KBM-7 (cell line): ENCODE measurements at regions not wholly inside any gene's neighbourhood (a gene's known extent, or its start where the extent isn't known, plus 50 kb on each side); places are given as distances from the start of the nearest gene placed in this dataset.
"Not testable (repeated sequence)": the region's sequence is repeated elsewhere in the genome, so short reads cannot be mapped to it uniquely, and the experiment has no call there.

Experiments
- DNase-seq: peaks from one replicate; pipeline ENCODE4 v3.0.0-alpha.2; 2015
- in situ Hi-C: fragments of 300-500 bp; cut with MboI; formaldehyde crosslinking; loops from 2 replicates; pipeline ENCODE4 v1.14.3; 2020; ENCODE audit warnings: low sequenced_read_pairs, low pct_unique_long_range_greater_than_20kb, mixed read lengths

- in situ Hi-C loops = no loop called here
- DNase-seq = no peak
These were observed 911.0 kb upstream of the ZNF722 start for GRCh38 chr7:63087575-63088190.

DNA sequence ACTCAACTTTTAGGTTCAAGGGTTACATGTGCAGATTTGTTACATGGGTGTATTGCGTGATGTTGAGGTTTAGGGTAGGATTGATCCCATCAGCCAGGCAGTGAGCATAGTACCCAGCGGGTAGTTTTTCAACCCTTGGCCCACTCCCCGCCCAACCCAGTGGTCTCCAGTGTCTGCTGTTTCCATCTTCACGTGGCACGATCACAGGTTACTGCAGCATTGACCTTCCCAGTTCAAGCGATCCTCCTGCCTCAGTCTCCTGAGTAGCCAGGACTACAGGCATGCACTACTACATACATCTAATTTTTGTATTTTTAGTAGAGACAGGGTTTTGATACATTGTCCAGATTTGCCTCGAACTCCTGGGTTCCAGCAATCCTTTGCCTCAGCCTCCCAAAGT lies 905.7 kb upstream of the ZNF722 start:
- no peak for DNase-seq
- in situ Hi-C loops = no loop called here

DNA sequence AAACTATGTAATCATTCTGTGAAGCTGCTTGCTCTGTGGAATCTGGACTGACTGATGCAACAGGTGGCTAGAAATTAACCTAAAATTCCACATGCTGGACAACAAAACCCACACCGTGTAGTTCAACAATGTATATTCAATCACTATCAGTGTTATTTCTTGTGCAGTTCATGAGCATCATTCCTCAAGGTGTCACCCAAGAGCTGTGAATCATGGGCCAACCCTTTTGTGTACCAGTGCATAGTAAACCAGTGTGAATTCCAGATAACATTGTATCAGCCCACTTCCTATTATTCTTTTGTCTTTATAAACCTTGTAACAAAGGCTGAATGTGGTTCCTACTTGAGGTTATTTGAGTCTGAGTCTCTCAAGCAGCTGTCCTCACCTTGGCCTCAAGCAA lies 905.2 kb upstream of the ZNF722 start:
- in situ Hi-C loops = no loop called here
- peak; percentile 5 for DNase-seq

DNA sequence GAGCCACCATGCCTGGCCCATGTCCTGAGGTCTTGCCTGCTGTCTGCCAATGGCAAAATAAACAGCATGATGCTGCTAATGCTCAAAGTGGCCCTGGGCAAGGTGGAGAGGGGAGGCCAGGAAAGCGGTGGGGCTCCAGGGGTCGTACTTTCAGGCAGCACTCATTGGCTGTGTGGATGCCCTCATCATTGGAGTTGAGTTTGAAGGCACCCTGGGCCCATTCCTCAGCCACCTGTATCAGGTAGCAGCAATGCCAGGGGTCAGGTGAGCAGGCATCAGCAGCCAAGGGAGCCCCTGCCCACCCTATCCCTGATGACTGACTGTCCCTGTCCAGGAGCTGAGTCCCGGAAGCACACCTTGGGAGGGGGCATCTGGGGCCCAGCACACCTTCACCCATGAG lies 902.5 kb upstream of the ZNF722 start:
- in situ Hi-C loops = no loop called here
- no peak for DNase-seq

- in situ Hi-C loops = no loop called here
- DNase-seq = no peak
These were observed 894.0 kb upstream of the ZNF722 start for GRCh38 chr7:63104666-63105065.

DNA sequence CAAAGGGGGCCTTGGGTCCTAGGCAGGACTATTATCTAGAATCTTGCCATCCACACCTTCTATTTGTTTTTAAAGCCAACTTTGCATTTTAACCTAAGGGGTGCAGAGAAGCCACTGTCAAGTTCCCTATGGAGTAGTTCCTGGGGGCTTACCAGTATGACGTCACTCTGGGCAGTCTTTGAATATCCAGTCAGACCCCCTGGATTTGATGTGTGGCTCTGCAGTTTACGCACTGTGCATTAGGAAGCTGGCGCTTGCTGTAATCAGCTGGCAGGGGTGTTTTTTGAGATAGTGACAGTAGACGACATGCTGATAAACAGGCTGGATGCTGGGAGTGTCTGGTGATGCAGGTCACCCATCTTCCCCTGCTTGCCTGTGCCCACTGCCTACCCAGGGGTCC lies 892.7 kb upstream of the ZNF722 start:
- DNase-seq = no peak
- in situ Hi-C loops = no loop called here

- DNase-seq = no peak
- in situ Hi-C loops = no loop called here
These were observed 891.9 kb upstream of the ZNF722 start for GRCh38 chr7:63106506-63107388.

- in situ Hi-C loops, DNase-seq: not testable (repeated sequence)
These were observed 887.1 kb upstream of the ZNF722 start for GRCh38 chr7:63111511-63111910.

DNA sequence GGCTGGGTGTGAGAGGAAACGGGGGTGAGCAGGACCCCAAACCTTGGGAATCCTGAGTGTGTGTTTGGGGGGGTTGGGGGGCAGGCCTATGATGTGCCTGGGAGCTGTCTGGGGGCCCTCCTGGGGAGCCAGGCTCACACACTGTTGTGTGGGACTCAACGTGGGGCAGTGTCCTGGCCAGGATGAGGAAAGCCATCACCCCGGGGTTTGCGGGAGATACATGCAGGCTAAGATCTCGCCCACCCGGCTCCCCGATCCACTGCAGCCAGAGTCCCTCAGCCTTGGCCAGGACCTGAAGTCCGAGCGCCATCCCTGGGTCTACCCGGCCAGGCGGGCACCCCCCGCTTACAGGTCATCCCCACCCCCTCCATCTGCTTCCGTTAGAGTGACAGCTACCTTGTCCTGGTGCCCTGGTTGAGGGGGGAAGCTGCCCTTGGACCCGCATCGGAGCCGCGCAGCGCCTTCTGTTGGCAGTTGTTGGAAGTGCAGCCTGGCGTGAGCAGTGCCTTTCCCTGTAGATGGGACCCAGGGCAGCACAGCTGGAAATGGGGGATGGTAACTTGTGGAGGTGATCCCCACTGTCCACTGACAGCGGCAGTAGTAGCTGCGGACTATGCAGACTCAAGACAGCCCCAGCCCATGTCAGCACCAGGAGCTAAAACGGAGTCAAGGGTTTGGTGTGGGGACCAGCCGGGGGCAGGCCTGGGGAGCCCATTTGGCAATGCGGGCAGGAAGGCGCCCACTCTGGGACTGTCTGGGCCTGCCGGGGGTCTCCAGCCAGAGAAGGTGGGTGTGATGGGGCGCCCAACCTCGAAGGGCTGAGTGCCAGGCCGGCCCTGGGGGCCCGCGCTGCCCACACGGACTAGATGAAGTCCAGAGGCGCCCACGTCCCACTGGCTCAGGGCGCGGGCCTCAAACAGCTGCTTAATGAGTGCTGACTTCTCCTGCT lies 885.6 kb upstream of the ZNF722 start:
- in situ Hi-C loops = no loop called here
- DNase-seq = no peak

DNA sequence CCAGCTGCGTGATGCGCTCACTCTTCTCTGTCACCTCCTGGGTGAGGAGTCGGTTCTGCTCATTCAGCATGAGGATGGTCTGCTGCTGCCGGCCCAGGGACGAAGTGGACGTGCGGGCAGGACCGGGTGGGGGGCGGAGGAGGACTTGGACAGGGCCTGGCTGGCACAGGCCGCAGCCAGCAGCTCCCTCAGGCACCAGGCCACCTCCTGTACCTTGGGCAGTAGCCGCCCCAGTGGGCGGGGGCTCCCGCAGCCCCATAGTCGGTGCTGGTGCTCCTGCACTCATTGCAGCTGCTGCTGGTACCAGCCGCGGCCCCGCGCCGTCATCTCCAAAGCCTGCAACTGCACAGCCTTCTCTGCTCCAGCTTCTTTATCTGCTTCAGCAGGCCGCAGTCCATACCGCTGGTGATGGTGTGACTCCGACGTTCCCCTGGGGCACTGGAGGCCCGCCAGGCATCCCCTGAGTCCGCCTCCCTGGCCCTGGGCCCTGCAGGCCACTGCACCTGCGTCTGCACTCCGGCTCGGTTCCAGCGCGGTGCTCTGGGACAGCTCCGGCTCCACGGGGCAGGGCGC lies 884.9 kb upstream of the ZNF722 start:
- in situ Hi-C loops = no loop called here
- no peak for DNase-seq

DNA sequence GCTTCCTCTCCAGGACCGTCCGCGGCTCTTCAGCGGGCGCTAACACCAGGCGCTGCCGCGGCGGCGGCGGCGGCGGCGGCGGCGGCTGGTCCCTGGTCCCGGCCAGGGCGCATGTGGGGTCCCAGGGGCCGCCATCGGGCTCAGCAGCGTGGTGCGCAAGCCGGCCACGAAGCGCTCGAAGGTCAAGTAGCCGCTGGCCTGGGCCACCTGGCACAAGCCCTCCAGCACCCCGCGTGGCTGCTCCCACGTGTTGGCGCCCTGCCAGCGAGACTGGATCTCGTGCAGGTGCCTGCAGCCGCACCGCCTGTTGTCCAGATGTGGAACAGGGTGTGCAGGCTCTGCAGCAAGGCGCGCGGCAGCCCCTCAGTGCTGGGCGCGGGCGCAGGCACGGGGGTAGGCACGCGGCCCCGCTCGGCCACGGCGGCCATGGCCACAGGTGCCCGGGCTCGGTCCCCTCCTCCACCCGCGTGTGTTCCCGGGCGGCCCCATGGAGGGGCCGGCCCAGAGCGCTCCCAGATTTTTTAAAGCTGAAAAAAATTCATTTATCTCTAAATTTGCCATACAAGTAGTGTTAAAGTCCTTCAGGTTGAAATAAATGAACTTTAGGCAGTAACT lies 884.2 kb upstream of the ZNF722 start:
- in situ Hi-C loops = no loop called here
- no peak for DNase-seq
